Mesenchymal stem cell (in vitro differentiated cells and primary cell): ENCODE measurements at regions not wholly inside any gene's neighbourhood (a gene's known extent, or its start where the extent isn't known, plus 50 kb on each side); places are given as distances from the start of the nearest gene placed in this dataset.

Experiments
- DNase-seq: peaks from one replicate; pipeline ENCODE4 v3.0.0-alpha.2; 2013
- H2AFZ ChIP-seq: one replicate; pipeline ENCODE4 v1.6.1; 2013; ENCODE audit warnings: low read depth, mild to moderate bottlenecking, control low read depth, inconsistent platforms, low read length, moderate library complexity
- H2AK5ac ChIP-seq: 2 replicates; pipeline ENCODE4 v1.6.1; 2013; ENCODE audit warnings: low read length, moderate library complexity, mild to moderate bottlenecking, inconsistent platforms; ENCODE audit not compliant: severe bottlenecking
- H2BK120ac ChIP-seq: one replicate; pipeline ENCODE4 v1.6.1; 2013; ENCODE audit warnings: low read depth, mild to moderate bottlenecking, inconsistent platforms, low read length, moderate library complexity
- H2BK12ac ChIP-seq, 2 experiments: one replicate each; pipeline ENCODE4 v1.6.1; 2013; ENCODE audit warnings: inconsistent platforms in 2 of 2, low read length in 2 of 2, mild to moderate bottlenecking in 2 of 2, moderate library complexity in 2 of 2, control low read depth in 1 of 2
- H2BK15ac ChIP-seq: one replicate; pipeline ENCODE4 v1.6.1; 2013; ENCODE audit warnings: mild to moderate bottlenecking, low read depth, inconsistent platforms; ENCODE audit not compliant: poor library complexity, severe bottlenecking
- H2BK5ac ChIP-seq: 2 replicates; pipeline ENCODE4 v1.6.1; 2013; ENCODE audit warnings: low read depth, mild to moderate bottlenecking, low read length, control low read depth, inconsistent platforms; ENCODE audit not compliant: poor library complexity, severe bottlenecking
- H3K14ac ChIP-seq, 2 experiments: one replicate each; pipeline ENCODE4 v1.6.1; 2013; ENCODE audit warnings: inconsistent platforms in 2 of 2, low read length in 2 of 2, control low read depth in 1 of 2, mild to moderate bottlenecking in 1 of 2, moderate library complexity in 1 of 2
- H3K18ac ChIP-seq, 2 experiments: one replicate each; pipeline ENCODE4 v1.6.1; 2013; ENCODE audit warnings: inconsistent platforms in 2 of 2, low read length in 2 of 2, control low read depth in 1 of 2, low read depth in 1 of 2, mild to moderate bottlenecking in 1 of 2
- H3K23ac ChIP-seq, 2 experiments: one replicate each; pipeline ENCODE4 v1.6.1; 2013; ENCODE audit warnings: inconsistent platforms in 2 of 2, low read length in 2 of 2, mild to moderate bottlenecking in 2 of 2, moderate library complexity in 2 of 2, control low read depth in 1 of 2
- H3K27ac ChIP-seq: 2 replicates; pipeline ENCODE4 v1.5.1; 2013; ENCODE audit warnings: mild to moderate bottlenecking, moderate library complexity, low read length, control low read depth, inconsistent platforms; ENCODE audit not compliant: poor library complexity, severe bottlenecking
- H3K27me3 ChIP-seq, 2 experiments: 2 replicates each; pipeline versions ENCODE4 v1.6.1 to v1.7.0; 2013; ENCODE audit warnings: low read length in 2 of 2, mild to moderate bottlenecking in 2 of 2, moderate library complexity in 2 of 2, control low read depth in 1 of 2, inconsistent platforms in 1 of 2; ENCODE audit not compliant: control insufficient read depth in 1 of 2, insufficient read depth in 1 of 2
- H3K36me3 ChIP-seq, 2 experiments: 2 replicates each; pipeline versions ENCODE4 v1.6.1 to v1.7.0; 2013; ENCODE audit warnings: low read length in 2 of 2, control low read depth in 1 of 2, inconsistent platforms in 1 of 2, low read depth in 1 of 2, mild to moderate bottlenecking in 1 of 2; ENCODE audit not compliant: insufficient read depth in 2 of 2, control insufficient read depth in 1 of 2
- H3K4ac ChIP-seq, 2 experiments: one replicate each; pipeline ENCODE4 v1.6.1; 2013; ENCODE audit warnings: inconsistent platforms in 2 of 2, low read length in 2 of 2, mild to moderate bottlenecking in 2 of 2, moderate library complexity in 2 of 2, control low read depth in 1 of 2, low read depth in 1 of 2
- H3K4me1 ChIP-seq: 2 replicates; pipeline ENCODE4 v1.6.1; 2013; ENCODE audit warnings: low read depth, low read length, control low read depth; ENCODE audit not compliant: control insufficient read depth, insufficient read depth
- H3K4me2 ChIP-seq: 2 replicates; pipeline ENCODE4 v1.6.1; 2013; ENCODE audit warnings: low read length, mild to moderate bottlenecking, inconsistent platforms; ENCODE audit not compliant: poor library complexity, severe bottlenecking
- H3K4me3 ChIP-seq, 2 experiments: 2 replicates each; pipeline versions ENCODE4 v1.5.1 to v1.7.0; 2013; ENCODE audit warnings: low read length in 2 of 2, mild to moderate bottlenecking in 2 of 2, control low read depth in 1 of 2, low read depth in 1 of 2; ENCODE audit not compliant: insufficient read depth in 1 of 2
- H3K79me1 ChIP-seq: replicated peaks from 2 replicates; pipeline ENCODE4 v1.6.1; 2013; ENCODE audit warnings: mild to moderate bottlenecking, control low read depth, low read length, inconsistent platforms; ENCODE audit not compliant: poor library complexity, severe bottlenecking
- H3K9ac ChIP-seq: 2 replicates; pipeline ENCODE4 v1.7.0; 2013; ENCODE audit warnings: mild to moderate bottlenecking, low read length, moderate library complexity
- H3K9me3 ChIP-seq: 2 replicates; pipeline ENCODE4 v1.7.0; 2013; ENCODE audit warnings: mild to moderate bottlenecking, low read length; ENCODE audit not compliant: control insufficient read depth
- H4K8ac ChIP-seq: one replicate; pipeline ENCODE4 v1.6.1; 2013; ENCODE audit warnings: inconsistent platforms, mild to moderate bottlenecking, low read length, moderate library complexity
- H4K91ac ChIP-seq: one replicate; pipeline ENCODE4 v1.6.1; 2013; ENCODE audit warnings: mild to moderate bottlenecking, low read length, inconsistent platforms
- WGBS: methylation state at CpG from one replicate; pipeline ENCODE4 v1.1.7; 2013; ENCODE audit warnings: mixed read lengths; 5-methylcytosine and 5-hydroxymethylcytosine counted together

DNA sequence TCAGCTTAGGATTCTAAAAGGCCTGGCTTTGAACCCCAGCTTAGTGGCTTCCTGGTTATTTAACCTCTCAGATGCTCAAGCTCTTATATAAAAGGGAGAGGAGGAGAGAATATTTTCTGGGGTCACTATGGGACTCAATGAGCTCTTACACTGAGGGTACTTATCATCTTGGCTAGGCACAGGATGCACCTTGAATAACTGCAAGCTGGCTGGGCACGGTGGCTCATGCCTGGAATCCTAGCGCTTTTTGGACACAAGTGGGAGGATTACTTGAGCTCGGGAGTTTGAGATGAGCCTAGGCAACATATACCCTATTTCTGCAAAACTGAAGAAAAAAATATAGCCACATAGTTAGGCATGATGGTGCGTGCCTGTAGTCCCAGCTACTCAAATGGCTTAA, 665.3 kb upstream of the RBFOX1 start:
- Histone ChIP-seq H3K18ac (no peak overlapping the region), H4K91ac (no peak overlapping the region), H4K8ac (no peak overlapping the region), H2AK5ac (no peak overlapping the region), H2BK12ac (no peak overlapping the region), H3K23ac (no peak overlapping the region), H3K4me3 (no peak overlapping the region), H2BK15ac (no peak overlapping the region), H3K27ac (no peak overlapping the region), H3K9me3 (no peaks in the 10 kb centered on the region), H2BK120ac (no peak overlapping the region), H2AFZ (no peak overlapping the region), H3K4me2 (no peak overlapping the region), H2BK5ac (no peak overlapping the region), H3K4me1 (no peaks in the 10 kb centered on the region), H3K79me1 (no peaks in the 10 kb centered on the region), H3K4ac (no peak overlapping the region), H3K14ac (no peak overlapping the region), H3K27me3 (no peaks in the 10 kb centered on the region), H3K36me3 (no peaks in the 10 kb centered on the region), H3K9ac (no peak overlapping the region)
- WGBS: 64% methylated on average over 3 of the region's 4 CpGs
- no peak for DNase-seq

DNA sequence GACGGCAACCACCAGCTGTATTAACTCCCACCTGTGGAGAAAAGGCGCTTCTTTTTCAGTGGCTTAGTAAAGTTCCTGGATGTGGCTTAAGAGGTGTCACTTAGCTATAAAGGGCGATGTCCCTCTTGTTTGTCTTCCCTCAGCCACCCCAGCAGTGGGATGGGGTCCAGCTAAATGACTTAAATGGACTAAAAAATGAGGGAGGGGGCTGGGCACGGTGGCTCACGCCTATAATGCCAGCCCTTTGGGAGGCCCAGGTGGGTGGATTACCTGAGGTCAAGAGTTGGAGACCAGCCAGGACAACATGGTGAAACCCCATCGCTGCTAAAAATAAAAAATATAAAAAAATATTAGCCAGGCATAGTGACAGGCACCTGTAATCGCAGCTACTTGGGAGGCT, 667.5 kb upstream of the RBFOX1 start:
- Histone ChIP-seq H3K4me1 (no peaks in the 10 kb centered on the region), H2BK15ac (no peak overlapping the region), H3K4ac (no peak overlapping the region), H2BK120ac (no peak overlapping the region), H3K4me2 (no peak overlapping the region), H3K18ac (no peak overlapping the region), H3K36me3 (no peaks in the 10 kb centered on the region), H3K27ac (no peak overlapping the region), H2BK5ac (no peak overlapping the region), H4K91ac (no peak overlapping the region), H4K8ac (no peak overlapping the region), H3K9me3 (no peaks in the 10 kb centered on the region), H2AFZ (no peak overlapping the region), H3K14ac (no peak overlapping the region), H3K4me3 (no peak overlapping the region), H3K9ac (no peak overlapping the region), H2BK12ac (no peak overlapping the region), H3K27me3 (no peaks in the 10 kb centered on the region), H3K23ac (no peak overlapping the region), H2AK5ac (no peak overlapping the region), H3K79me1 (no peaks in the 10 kb centered on the region)
- 70% methylated on average over 5 of the region's 7 CpGs for WGBS
- no peak for DNase-seq

- WGBS: 43% methylated on average over 2 of the region's 2 CpGs
- DNase-seq: no peak
- Histone ChIP-seq H2BK15ac (no peak overlapping the region), H3K4ac (no peak overlapping the region), H3K79me1 (no peaks in the 10 kb centered on the region), H3K36me3 (no peaks in the 10 kb centered on the region), H3K27ac (no peak overlapping the region), H3K9me3 (no peaks in the 10 kb centered on the region), H3K23ac (no peak overlapping the region), H2BK5ac (no peak overlapping the region), H3K27me3 (no peaks in the 10 kb centered on the region), H2BK12ac (no peak overlapping the region), H3K4me1 (no peaks in the 10 kb centered on the region), H4K8ac (no peak overlapping the region), H2AK5ac (no peak overlapping the region), H3K18ac (no peak overlapping the region), H2AFZ (no peak overlapping the region), H4K91ac (no peak overlapping the region), H3K4me3 (no peak overlapping the region), H2BK120ac (no peak overlapping the region), H3K9ac (no peak overlapping the region), H3K14ac (no peak overlapping the region), H3K4me2 (no peak overlapping the region)
Measured at GRCh38 chr16:6663668-6664067, 669.0 kb upstream of the RBFOX1 start.

GRCh38 chr16:6656760-6657159, 675.9 kb upstream of the RBFOX1 start:
- Histone ChIP-seq H3K27ac (no peak overlapping the region), H3K27me3 (no peaks in the 10 kb centered on the region), H2BK5ac (no peak overlapping the region), H3K9ac (no peak overlapping the region), H2AFZ (no peak overlapping the region), H2BK15ac (no peak overlapping the region), H3K23ac (no peak overlapping the region), H3K4me3 (no peak overlapping the region), H2AK5ac (no peak overlapping the region), H3K36me3 (no peaks in the 10 kb centered on the region), H3K14ac (no peak overlapping the region), H3K4me2 (no peak overlapping the region), H3K79me1 (no peaks in the 10 kb centered on the region), H4K8ac (no peak overlapping the region), H2BK12ac (no peak overlapping the region), H4K91ac (no peak overlapping the region), H2BK120ac (no peak overlapping the region), H3K4ac (no peak overlapping the region), H3K9me3 (no peaks in the 10 kb centered on the region), H3K18ac (no peak overlapping the region), H3K4me1 (no peaks in the 10 kb centered on the region)
- DNase-seq: no peak
